HG02763 (cell line): ENCODE measurements at regions not wholly inside any gene's neighbourhood (a gene's known extent, or its start where the extent isn't known, plus 50 kb on each side); places are given as distances from the start of the nearest gene placed in this dataset.

ENCODE experiments used
- ATAC-seq: cut with Tn5 transposase; IDR thresholded peaks from one replicate; pipeline ENCODE4 v1.9.1; 2021; ENCODE audit warnings: mild to moderate bottlenecking, moderate library complexity; ENCODE audit not compliant: unreplicated experiment

- ATAC-seq: no peak
Measured at GRCh38 chr3:73680391-73681095, 55.8 kb upstream of the PDZRN3 start.

DNA sequence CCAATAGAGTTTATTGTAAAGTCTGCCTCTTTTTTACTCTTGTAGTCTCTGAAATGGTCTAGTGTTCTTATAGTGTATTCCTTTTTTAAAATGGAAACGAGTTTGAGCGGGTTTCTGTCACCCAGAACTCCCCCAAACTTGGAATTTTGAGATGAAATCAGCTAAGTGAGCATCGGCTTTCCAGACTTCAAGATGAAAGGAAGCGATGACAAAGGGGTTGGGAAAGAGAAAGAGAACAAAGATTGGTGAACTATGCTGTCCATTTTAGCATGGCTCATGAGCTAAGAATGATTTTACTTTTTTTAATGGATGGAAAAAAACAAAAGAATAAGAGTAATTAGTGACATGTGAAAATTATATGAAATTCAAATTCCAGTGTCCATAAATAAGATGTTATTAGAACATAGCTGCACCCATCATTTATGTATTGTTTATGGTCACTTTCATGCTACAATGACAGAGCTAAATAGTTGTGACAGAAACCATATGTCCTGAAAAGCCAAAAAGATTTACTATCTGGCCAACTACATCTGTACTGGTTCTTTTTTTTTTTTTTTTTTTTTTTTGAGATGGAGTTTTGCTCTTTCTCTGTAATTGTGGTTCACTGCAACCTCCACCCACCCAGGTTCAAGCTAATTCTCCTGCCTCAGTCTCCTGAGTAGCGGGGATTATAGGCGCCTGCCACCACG, 52.7 kb upstream of the PDZRN3 start:
- ATAC-seq: no peak
